GM19099 (cell line): ENCODE measurements at regions not wholly inside any gene's neighbourhood (a gene's known extent, or its start where the extent isn't known, plus 50 kb on each side); places are given as distances from the start of the nearest gene placed in this dataset.

Source experiments
- POLR2A ChIP-seq: IDR thresholded peaks from 3 replicates; pipeline ENCODE4 v1.6.1; 2011; ENCODE audit warnings: low read depth; ENCODE audit not compliant: insufficient read length; ENCODE audit errors: extremely low read depth

DNA sequence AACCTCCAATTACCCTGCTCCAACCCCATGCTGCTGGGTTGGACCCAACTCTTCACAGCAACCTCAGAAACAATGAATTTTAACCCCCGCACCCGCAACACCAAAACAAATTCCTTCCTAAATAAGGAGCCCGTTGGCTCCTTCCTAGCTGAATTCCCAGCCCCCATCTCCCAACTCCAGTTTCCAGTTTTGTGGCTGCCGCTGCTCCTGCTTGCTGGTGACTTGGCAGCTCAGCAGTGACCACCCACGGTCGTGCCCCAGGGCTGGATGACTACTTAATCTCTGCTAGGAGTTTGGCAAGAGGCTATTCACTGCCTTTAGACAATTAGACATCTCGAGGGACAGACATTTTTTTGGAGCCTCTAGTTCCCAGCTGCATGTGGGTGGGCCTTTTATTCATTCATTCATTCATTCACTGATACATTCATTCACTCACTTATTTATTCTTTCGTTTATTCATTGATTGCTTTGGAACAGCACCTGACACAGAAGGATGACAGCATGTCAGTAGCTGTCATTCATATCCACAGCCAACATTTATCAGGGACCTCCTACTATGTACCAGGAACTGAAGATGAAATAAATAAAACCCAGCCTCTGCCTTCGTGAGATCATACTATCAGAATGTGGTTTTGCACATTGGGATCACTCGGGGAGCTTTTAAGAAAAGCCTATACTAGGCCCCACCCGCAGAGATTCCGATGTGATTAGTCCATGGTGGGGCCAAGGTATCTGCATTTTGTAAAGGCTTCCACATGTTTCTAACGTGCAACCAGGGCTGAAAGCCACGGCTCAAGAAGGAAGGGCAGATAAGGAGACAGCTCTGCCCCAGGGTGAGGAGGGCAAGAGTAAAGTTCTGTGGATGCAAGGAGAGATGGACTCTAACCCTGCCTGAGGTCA, 256.5 kb downstream of the SHQ1 start:
- no peak for TF ChIP-seq POLR2A

DNA sequence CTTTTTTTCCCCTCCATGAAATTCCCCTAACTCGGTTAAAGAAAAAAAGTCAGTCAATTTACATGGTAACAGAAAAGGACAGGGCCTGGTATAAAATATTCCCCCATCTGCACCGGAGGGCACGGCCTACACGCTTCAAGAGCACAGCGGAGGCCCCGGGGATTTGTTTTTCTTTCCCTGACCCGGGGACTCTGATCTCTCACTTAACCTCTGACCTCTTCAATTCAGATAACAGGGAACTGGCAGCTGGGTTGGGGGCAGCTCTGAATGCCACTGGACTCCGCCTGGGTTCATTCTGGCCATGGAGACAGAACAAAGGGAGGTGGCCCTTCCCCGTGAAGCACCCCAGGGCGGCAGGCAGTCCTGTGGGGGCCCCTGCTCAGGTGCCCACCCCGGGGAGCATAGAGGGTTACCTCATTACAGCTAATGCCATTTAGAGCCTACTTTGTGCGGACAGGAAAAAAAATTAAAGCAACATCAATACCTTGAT, 257.5 kb downstream of the SHQ1 start:
- no peak for TF ChIP-seq POLR2A

DNA sequence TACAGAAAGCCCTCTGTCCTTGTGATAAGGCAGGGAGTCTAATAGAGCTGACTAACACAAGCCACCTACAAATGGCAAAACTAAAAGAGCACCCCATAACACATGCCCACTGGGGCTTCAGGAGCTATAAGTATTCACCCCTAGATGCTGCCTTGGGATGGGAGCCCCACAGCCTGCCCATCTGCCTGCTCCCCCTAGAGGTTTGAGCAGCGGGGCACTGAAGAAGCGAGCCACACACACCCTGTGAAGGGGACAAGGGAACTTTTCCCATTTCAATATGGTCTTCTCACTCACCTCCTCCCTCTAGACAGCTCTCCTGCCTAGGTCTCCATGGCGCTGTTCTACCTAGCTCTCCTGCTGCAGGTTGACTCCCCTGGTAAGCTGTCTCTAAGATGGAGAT, 261.0 kb downstream of the SHQ1 start:
- no peak for TF ChIP-seq POLR2A

DNA sequence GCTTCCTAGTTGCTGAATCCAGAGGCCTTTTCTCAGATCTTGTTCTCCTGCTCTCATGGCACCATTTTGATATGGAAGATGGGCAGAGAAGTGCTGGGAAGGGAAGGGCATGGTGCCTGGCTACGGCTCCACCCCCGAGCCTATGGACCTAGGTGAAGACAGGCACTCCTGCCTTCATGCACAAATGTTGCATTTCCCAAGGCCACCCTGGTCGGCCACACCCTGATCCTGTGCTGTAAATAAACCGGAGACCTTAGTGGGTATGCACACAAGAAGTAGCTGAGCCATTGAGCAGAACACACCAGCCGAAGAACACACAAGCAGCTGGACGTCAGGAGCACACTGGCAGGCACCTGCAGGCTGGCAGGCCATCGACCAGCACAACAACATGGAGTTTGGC, 261.6 kb downstream of the SHQ1 start:
- TF ChIP-seq POLR2A, result no peak

GRCh38 chr3:72585966-72586365, 262.3 kb downstream of the SHQ1 start:
- TF ChIP-seq POLR2A, result no peak

GRCh38 chr3:72584262-72584661, 264.0 kb downstream of the SHQ1 start:
- TF ChIP-seq POLR2A, result no peak

DNA sequence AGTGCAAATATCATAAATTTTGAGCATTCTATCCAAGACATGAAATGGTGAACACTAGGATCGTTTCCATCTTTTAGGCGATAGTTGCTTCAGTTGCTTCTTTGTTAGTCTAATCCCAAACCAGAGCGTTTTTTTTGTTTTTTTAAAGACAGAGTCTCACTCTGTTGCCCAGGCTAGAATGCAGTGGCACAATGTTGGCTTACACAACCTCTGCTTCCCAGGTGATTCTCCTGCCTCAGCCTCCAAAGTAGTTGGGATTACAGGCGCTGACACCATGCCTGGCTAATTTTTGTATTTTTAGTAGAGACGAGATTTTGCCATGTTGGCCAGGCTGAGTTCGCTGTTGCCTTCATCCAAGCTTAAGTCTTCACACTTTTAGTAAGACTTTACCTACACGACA, 265.3 kb downstream of the SHQ1 start:
- no peak for TF ChIP-seq POLR2A

DNA sequence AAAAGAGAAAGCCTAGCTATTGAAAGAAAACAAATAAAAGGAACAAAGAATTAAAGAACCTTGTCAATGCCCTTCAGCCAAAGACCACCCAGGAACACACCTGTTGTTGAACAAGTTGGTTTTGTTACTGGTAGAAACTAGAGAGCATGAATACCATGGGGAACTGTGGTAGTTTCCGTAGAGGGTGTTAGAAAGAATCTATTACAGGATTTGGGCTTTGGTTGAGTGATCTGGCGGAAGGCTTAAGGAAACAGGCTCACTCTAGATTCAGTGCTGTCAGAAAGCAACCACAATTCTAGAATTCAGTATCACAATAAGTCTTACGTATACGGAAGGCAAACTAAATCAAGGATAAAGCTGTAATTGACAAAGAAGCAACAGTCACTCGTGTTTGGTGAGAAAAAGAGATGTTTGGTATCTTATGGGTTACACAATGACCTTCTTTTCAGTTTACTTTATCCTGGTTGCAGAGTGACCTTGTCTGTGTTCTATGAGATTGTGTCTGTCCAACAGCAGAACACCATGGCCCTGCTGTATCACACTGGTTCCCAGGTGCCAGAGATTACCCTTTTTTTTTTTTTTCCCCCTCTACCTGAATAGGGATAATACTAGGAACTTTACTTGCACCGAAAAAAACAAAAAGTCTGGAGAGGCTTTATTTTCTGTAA, 265.9 kb downstream of the SHQ1 start:
- no peak for TF ChIP-seq POLR2A

DNA sequence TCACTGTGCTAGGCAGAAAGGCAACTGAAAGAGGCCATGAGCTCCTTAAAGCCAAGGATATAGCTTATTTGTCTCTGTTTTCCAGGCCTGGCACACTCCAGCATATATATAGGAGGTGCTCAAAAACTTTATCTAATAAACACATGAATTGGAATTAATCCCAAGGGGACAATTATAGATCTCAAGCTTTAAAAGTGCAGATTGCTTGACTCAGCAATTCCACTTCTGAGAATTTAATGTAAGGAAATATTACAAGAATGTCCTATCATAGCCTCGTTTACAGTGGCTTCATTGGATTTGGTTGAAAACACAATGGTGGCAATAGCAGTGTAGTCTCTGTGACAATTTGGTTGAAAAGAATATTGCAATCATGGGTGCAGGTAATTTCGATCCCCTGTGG, 267.3 kb downstream of the SHQ1 start:
- TF ChIP-seq POLR2A, result no peak

GRCh38 chr3:72580246-72580756, 267.9 kb downstream of the SHQ1 start:
- no peak for TF ChIP-seq POLR2A

GRCh38 chr3:72579581-72580245, 268.5 kb downstream of the SHQ1 start:
- no peak for TF ChIP-seq POLR2A

GRCh38 chr3:72579191-72579580, 269.1 kb downstream of the SHQ1 start:
- TF ChIP-seq POLR2A, result no peak

- TF ChIP-seq POLR2A, result no peak
Measured at GRCh38 chr3:72577190-72577589, 271.1 kb downstream of the SHQ1 start.

DNA sequence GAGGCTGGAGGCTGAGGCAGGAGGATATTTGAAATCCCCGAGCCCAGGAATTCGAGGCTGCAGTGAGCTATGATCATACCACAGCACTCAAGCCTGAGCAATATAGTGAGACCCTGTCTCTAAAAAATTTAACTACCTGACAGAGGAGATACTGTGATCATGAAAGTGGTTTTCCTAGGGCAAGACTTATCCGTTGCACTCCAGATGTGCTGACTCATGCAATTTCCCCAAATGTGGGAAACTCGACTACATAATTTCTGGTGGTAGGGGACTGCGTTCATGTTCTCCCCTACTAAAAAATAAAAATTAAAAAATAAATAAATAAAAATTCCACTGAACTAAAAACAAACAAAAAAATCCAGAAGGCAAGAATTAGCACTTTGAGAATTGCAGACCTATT, 271.7 kb downstream of the SHQ1 start:
- no peak for TF ChIP-seq POLR2A

GRCh38 chr3:72574144-72574543, 274.1 kb downstream of the SHQ1 start:
- no peak for TF ChIP-seq POLR2A
